GM18519 (cell line): ENCODE measurements at regions not wholly inside any gene's neighbourhood (a gene's known extent, or its start where the extent isn't known, plus 50 kb on each side); places are given as distances from the start of the nearest gene placed in this dataset.
"Not testable (repeated sequence)": the region's sequence is repeated elsewhere in the genome, so short reads cannot be mapped to it uniquely, and the experiment has no call there.

ENCODE experiments used
- ATAC-seq: cut with Tn5 transposase; IDR thresholded peaks from one replicate; pipeline ENCODE4 v1.9.1; 2021; ENCODE audit warnings: mild to moderate bottlenecking, moderate library complexity; ENCODE audit not compliant: unreplicated experiment, low FRiP score

DNA sequence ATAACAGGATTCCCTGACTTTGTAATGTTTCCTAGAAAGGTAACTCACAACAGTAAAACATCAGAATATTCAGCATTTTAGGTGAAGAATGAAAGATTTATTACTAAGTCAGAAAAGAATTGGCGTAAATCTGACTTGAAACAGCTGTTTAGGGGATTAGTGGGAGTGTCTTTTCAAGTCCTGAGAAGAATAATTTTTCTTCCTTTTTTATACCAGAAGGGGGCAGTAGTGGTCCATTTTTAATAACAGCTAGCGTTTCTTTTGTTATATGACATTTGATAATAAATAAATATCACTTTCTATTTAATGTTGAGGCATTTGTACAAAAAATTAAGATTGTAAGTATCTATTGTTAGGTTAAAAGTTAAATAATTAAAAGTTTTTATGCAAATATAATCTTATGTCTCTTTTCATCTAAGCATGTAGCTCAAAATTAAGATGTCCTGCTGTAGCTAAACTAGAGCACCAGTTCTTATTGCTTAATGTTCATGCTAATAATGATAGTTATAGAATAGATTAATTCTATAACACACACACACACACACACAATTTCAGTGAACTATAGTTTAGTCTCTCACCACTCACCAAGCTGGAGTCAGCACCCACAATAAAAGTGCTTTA, 258.7 kb upstream of the ARRDC3 start:
- no peak for ATAC-seq

DNA sequence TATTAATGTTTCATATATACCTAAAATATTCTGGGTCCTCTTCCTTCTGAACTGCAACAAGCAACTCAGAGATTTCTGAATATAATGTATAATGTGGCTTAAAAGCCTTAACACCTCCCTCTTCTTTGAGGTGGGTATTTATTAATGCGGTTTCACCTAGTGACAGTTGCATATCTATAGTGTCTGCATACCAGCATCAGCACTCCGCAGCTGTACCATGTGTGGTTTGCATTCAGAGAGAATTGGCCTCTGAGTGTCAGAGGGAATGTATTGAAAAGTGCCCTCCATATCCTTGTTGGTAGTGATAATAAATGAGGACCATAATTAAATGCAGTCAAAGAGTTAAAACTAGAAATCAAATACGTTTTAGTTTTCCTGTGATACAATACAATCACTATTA, 256.6 kb upstream of the ARRDC3 start:
- no peak for ATAC-seq

DNA sequence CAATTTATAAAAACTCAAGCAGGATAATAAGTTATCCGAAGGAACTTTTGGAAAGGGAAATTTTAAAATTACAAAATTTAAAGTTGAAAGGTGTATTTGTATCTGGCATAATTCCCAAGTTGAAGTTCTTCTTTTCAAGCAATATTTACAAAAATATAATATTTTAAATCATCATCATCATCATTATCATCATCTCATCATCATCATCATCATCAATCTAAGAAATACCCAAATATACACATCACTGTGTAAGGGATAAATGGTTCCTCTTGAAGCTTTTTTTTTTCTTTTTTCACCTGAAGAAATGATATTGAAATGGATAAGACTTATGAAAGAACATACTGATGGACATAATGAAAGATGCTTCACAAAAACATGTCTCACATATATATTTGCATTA, 254.9 kb upstream of the ARRDC3 start:
- no peak for ATAC-seq

DNA sequence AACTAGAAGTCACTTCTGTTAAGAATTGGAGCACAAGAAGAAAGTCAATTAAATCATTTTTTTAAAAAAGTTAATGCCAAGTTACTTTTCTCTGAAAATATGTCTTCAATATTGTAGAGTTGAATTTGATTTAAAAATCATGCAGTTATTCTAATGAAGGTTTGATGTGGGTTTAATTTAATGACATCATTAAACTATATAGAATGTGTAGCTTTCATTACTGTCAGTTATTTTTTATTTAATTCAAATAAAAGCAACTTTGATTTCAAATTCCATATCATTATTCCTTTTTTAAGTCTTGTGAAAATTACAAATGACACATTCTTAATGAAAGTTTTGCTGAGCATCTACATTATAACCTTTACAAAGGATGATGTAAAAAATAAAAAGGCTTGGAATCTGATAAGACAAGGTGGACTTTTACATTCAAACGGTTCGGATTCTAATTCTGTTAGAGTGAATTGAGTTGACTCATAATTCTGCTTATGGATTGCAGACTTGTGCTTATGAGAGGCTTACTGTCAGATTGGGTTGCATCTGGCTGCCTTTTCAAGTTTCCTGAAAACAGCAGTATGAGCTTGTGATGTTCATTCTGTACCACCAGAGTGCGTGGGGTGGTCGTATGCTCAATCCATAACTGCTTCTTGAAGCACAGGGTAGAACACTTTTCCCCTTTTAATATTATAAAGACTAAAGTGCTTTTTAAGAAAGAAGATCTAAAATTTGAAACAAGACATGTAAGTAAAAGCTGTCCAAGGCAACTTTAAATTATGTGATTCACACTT, 253.0 kb upstream of the ARRDC3 start:
- no peak for ATAC-seq

DNA sequence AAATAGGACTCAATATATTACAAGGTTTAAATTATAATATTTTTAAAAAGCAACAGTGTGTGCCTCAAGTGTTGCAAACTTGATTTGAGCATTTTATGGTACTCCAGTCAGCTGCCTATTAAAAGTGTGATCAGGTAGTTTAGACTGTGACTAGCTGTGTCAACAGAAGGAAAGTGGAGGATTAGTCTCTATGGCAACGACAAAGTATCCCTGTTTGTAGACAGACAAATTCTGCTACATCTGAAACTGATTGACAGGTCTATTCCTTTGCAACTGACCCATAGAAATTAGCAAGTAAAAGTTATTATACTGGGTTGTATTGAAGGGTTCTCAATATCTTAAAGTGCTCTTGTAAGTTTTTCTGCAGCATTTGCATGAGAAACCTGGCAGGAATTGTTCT, 249.8 kb upstream of the ARRDC3 start:
- ATAC-seq = no peak

DNA sequence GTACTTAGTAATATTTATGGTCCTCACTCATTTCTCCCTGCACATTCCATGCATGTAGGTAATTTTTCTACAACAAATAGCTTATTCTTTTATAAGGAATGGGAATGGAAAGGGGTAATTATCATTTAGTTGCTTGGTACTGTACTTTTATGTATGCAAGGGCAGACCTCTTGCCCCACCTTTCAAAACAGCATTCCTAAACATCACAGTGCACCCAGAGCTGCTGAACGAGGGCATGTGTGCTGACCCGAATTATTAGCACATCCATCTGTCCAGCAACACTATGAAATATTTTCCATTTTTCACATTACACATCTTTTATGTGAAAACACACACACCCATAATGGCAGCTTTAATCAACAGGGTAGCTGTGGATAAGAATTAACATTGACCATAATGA, 228.6 kb upstream of the ARRDC3 start:
- ATAC-seq = no peak

DNA sequence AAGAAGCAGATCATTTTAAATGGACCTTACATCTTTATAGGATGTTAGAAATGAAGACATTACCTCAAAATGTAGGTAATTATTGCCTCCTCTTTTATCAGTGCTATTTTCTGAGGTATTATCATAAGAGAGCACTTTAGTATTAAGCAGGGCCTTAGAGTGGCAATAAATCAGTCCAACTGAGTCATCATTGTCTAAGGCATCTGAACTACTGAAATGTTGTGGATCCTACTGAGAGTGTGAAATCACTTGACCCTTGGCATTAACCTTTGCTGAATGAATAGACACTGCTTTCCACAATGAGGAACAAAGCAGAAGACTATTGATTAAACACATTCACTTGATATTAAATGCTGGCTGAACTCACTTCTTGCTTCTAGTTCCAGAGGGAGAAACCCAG, 224.6 kb upstream of the ARRDC3 start:
- no peak for ATAC-seq

DNA sequence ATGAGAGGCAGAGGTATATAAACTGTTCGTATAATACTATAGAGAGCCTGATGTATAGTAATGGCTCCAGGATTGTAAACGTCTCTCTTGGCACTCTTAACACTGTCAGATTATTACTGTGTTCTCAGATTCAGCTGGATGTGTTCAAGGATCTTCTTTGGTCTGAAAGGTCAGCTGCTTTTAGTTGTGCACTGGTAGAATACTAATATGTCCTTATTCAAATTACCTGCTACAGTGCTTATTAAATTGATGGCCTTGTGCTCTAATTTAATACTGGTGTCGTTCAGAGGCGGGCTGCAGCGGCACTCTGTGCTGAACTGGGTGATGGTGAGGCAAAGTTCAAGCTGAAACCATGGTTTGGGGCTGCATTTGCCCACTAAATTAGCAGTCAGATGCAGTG, 216.7 kb upstream of the ARRDC3 start:
- ATAC-seq = no peak

DNA sequence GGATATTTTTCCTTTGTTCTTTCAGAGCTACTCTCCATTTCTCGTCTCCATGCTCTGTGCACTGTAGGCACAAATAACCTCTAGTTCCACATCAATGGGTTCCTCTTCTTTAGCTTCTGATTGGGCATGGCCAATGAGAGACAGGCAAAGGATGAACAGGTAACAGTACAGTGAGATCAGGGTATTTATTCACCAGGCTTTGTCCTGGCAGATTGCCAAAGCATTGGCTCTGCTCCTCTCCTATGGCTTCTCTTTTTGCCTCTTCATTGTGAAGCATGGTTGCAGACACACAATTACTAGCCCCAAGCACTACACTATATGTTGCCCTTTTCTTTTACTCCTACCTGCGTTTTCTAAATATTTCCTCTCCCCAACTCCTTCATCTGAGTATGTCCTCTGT, 215.1 kb upstream of the ARRDC3 start:
- no peak for ATAC-seq

DNA sequence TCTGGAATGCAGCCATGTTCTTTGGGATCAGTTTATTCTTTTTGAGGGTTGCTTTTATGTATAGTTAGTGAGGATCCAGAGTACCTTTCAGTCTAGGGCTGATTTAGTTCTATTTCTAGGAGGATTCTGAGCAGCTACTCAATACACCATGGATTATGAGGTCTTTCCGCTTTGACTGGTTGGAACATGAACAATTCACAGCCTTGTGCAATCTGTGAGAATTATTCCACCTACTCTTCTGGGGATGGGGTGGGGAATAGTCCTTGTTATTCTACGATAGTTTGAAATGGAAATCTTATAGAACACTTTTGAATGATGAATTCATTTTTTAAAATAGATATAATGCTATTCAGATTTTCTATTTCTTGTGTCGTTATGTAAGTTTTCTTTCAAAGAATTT, 212.3 kb upstream of the ARRDC3 start:
- ATAC-seq = no peak

DNA sequence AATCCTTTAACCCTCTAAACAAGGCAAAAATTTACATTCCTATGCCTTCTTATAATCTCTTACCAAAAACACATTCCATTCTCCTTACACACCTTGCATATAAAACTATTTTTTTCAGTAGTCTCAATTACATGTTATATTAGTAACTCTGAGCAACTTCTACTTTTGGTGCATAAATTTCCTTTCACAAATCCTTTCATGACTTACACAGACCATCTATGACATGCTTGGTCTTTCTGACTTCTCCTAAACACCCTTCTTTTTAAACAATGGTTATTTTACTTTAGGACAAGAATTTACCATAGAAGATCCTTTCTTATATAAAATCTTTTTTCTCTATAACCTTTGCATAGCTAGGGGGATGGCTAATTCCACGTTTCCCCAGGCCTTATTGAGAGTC, 208.0 kb upstream of the ARRDC3 start:
- no peak for ATAC-seq

DNA sequence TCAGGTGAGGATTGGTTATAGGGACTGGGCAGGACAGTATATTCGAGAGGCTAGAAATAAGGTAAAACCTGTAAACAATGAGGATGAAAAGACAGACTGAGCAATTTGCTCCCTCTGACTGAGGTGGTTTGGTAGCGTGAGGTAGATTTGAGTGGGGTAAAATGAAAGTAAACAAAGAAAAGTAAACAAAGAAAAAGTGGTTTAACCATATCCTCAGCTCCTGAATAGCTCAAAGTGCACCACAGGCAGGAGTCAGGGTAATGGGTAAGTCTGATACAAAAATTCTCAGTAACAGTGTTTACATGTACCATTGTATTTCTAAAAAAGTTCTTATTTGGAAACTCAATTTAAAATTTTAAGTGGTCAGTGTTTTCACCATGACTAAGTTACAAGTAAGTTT, 203.1 kb upstream of the ARRDC3 start:
- ATAC-seq = no peak

DNA sequence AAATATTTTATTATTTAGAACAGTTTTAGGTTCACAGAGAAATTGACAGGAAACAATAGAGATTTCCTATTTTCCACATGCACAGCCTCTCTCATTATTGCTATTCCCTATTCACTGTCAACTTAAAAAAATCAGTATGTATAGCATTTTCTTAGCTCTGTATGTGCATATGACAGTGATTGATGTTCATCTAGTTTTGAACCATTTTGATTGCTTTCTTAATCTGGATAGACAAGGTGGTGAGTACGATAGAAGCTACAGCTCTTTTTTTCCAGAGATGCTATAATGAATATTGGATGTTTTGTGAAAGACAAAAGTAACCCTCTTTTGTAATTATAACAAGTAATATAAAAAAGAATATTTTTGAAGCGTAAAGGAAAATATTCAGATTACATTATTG, 201.2 kb upstream of the ARRDC3 start:
- ATAC-seq = no peak

DNA sequence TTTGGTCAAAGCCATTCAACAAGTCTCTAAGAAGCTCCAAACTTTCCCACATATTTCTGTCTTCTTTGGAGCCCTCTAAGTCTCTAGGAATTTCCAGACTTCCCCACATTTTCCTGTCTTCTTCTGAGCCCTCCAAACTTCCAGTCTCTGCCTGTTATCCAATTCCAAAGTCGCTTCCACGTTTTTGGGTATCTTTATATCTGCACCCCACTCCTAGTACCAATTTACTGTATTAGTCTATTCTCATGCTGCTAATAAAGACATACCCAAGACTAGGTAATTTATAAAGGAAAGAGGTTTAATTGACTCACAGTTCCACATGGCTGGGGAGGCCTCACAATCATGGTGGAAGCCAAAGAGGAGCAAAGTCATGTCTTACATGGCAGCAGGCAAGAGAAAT, 182.9 kb upstream of the ARRDC3 start:
- ATAC-seq = not testable (repeated sequence)

DNA sequence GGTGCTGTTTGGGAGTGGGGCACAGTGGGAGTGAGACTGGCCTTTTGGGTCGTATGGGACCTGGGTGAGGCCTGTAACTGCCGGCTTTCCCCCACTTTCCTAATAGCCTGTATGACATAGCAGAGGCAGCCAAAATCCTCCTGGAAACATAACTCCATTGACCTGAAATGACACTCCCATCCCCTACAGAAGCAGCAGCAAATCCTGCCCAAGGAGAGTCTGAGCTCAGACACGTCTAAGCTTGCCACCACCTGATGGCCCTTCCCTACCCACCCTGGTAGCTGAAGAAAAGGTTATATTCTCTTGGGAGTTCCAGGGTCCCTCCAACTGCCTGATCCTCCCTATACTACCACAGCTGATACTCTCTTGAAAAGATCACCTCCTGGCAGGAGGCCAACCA, 179.8 kb upstream of the ARRDC3 start:
- no peak for ATAC-seq

DNA sequence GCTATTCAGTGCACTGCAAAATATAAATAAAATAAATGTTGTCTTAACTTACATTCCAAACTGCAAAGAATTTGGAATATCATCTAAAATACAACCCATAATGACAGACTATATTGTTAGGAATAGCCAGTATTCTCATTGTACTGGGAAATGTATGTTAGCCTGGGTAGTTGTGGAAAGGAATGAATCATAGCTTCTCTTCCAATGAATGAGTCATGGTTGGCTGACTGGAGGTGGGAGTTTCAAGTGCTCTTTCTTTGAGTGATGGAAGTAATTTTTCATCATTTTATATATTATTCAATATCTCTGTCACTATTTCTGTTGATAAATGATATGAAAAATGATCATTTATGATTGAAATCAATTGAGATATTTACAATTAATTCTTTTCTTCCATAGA, 158.6 kb upstream of the ARRDC3 start:
- ATAC-seq = no peak

DNA sequence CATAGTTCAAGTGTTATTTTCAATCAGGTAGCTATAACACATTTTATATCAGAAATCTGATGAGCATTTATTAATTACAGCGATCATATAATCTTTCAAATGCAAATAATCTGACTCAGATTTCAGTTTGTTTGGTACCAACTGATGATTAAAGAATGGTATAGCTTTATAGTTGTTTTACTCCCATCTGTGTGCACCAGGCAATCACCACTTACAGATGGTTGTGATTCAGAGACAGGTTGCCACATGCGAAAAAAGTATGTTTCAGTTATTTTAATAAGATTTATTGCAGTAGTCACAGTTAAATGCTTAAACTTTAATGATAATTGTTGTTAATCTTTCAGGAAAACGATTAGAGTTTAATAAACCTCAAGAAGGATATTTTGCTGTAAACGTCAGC, 155.1 kb upstream of the ARRDC3 start:
- no peak for ATAC-seq

DNA sequence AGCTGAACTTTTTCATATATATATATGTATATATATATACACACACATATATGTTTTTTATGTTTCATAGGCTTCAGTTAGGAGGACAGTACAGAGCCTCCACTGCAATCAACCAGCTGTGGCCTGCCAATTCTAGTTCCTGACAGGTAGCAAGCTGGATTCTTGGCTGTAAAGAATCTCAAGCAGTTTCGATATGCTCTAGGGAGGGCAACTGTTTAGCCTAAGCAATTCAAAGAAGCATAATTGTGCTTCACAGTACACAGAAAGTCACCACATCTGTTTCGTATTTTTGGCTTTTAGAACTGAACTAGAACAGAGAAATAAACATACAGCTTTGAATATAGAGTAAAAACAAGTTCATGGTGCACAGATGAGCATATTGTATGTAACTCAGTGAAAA, 152.4 kb upstream of the ARRDC3 start:
- ATAC-seq = no peak

DNA sequence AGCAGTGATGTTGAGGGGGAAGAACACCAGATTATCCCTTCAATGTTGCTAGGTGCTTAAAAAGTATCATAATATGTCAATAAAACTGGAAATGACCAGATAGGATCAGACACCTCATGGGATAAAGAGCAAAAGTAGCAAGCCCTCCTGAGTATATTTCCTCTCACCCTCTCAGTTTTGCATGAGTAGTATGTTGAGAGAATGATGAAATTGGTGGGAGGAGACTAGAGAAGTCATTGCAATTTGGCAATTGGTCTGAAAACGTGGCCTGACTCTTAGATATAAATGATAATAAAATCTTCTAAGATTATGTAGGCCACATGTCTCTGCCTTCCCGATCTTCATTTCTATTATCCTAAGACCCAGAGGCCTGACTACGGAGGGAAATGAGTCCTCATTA, 151.2 kb upstream of the ARRDC3 start:
- ATAC-seq = no peak

DNA sequence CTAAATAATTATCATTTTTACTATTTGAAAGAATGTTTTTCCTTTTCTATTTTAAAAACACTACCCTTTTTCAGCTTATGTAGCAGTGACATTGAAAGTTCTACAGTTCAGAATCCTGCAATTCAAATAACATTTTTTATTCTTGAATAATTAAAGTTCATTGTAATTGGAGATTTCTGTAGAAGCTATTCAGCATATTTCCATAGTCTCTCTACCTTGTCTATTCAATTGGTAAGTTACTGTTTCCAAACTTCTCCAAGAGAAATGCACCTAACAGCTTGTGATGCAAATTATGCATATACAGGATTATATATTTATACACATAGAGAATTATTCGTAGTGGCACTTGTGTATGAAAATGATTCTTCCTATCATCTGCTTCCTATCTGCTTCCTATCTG, 149.7 kb upstream of the ARRDC3 start:
- ATAC-seq = no peak

DNA sequence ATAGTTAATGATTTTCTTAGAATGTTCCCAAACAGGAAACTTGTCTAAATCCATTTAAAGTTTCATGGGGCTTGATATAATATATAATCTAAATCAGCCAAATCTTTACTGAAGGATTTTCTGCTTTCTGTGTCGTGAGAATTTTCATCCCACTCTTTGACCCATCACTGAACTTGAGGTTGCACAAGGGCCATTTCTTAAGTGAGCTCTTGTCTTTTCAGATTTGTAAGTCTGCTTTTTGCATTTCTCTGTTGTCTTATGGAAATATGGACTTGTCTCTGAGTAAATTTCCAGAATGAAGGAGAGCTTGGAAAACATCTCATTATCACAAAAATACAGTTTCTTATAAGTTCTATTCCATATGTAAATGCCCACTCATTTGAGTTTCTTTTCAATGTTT, 149.2 kb upstream of the ARRDC3 start:
- no peak for ATAC-seq

DNA sequence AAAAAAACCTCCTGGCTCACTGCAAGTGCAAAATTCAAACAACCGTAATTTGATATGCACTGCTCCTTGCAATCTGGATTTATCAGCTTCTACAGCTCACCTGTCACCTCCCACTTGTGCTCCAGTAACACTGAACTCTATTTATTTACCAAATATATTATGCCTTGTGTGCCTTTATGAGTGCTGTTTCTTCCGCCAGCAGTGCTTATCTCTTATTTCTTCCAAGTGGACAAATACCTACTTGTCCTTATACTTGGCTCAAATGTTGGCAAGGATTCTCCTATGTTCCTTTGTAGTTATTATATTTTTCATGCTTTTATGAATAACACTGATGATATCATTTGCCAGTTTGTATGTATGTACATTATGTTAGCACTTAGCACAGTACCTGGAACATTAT, 145.7 kb upstream of the ARRDC3 start:
- ATAC-seq = no peak

DNA sequence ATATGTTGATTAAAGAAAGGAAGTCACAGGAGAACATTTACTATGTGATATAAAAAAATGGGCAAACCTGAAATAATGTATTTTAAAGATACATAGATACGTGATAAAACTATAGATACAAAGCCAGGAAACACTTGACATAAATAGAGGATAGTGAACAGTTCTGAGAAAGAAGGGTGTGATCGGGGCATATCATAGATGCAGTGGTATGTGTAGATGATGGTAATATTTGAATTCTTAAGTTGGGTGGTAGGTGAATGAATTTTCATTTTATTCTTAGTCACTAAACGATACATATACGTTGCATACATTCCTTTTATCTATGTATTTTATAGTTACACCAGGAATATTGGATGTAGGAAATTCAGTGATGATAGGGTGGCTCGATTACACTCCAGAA, 138.7 kb upstream of the ARRDC3 start:
- no peak for ATAC-seq
